UCSD-AML1 (cell line): ENCODE measurements at regions not wholly inside any gene's neighbourhood (a gene's known extent, or its start where the extent isn't known, plus 50 kb on each side); places are given as distances from the start of the nearest gene placed in this dataset.
A peak's percentile ranks its signal among the peaks of the same experiment; 100 is the strongest.
"Not testable (repeated sequence)": the region's sequence is repeated elsewhere in the genome, so short reads cannot be mapped to it uniquely, and the experiment has no call there.

ENCODE experiments used
- DNase-seq: peaks from one replicate; lab custom pipeline; 2025; ENCODE audit not compliant: unreplicated experiment; lab: John Stamatoyannopoulos, UW

DNA sequence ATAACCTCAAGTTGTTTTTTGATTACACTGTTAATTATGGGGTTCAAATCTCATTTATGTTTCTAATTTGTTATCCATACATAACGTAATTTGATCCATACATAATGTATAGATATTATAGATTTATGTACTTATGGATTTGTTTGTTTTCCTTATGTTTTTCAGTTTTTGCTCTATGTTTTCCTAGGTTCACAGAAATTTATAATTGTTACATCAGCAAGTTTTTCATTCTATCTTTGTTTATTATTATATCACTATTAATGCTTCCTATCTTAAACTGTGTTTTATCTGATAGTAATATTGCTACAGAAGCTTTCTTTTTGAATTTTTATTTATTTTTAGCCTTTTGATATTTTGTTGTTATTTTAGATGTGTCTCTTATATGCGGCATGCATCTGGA, 194.3 kb upstream of the SOX21 start:
- no peak for DNase-seq

DNA sequence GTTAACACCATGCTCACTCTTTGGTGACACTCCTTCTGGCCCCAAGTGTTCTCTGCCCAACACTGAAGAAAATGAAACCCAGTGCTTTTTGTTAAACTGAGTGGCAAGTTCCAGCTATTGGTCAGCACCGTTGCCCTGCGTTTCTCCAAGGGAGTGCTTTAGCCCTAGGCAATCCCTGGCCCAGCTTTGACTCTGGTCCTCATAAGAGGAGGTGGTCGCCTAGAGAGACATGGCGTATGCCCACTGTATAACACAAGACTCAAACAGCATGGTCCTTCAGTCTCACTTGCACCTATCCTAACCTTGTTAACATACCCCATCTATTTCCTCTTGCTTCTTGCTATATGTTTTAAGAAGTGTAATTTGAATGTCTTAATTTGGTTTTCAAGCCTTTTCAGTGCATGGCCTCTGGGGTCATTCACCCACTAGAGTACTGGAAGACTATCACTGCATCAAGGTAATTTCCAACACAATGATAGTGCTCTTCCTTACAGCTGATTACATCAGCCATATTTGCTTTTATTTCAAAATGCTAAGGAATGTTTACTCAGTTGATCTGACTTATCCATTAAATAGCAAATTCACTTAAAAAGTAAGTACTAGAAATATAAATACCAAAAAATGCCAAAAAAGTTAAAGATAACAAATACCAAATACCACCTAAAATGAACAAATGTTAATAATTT, 190.5 kb upstream of the SOX21 start:
- no peak for DNase-seq

DNA sequence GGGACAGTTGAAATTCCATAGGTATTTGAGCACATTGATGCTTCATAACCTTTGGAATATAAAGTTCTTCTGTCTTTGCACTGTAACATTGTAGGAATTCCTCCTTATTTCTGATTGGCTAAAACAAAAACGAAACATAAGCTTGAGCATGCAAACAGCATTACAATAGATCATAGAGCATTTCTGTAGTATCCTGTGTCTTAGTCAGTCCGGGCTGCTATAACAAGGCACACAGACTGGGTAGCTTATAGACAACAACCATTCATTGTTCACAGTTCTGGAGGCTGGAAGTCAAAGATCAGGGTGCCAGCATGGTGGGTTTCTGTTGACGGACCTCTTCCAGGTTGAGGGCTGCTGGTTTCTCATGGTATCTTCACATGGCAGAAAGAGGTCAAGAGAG, 188.7 kb upstream of the SOX21 start:
- no peak for DNase-seq

DNA sequence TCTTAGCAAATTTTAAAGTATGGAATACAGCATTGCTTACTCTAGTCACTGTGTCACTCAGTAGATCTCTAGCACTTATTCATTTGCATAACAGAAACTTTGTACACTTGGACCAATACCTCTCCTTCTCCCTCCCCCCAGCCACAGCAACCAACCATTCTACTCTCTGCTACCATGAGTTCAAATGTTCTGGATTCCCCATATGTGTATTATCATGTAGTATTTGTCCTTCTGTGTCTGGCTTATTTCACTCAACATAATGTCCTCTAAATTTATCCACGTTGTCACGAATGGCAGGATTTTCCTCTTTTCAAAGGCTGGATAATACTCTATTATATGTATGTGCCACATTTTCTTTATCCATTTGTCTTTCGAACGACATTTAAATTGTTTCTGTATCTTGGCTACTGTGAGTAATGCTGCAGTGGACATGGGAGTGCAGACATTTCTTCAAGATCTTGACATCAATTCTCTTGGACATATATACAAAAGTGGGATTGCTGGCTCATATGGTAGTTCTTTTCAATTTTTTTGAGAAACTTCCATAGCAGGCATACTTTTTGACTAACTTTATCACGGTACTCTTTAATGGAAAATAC, 184.5 kb upstream of the SOX21 start:
- DNase-seq, result no peak

DNA sequence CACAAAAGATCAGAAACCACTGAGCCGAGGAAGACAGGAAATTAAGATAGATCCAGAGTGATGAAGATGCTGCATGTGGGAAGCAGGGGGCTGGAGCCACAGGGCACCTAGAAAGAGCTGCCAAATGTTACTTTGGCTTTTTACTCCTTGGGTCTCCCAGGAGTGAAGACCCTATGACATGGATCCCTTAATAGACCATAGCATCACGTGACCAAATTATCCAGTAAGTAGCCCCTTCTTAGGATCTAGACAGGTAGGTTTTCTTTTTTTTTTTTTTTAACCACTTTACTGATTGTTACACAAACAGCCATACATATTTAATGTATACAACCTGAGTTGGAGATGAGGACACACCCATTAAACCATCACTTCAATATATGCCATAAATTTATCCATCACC, 183.9 kb upstream of the SOX21 start:
- no peak for DNase-seq

DNA sequence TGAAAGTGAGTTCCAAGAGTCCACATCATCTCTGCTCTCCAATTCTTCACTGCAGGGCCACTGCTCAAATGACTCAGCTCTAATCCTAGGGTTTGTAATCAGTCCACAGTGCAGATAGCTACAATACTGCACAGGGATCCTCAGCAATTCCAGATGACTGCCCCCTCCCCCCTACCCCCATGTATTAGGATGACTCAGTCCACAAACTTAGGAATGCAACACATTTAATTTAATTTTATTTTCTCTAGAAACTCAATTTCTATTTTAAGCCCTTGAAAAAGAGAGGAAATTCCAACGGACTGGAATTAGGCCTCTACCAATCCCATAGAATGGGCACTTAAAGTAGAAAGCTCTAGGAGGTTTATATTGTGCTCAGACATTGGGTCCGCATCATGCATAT, 173.8 kb upstream of the SOX21 start:
- no peak for DNase-seq

DNA sequence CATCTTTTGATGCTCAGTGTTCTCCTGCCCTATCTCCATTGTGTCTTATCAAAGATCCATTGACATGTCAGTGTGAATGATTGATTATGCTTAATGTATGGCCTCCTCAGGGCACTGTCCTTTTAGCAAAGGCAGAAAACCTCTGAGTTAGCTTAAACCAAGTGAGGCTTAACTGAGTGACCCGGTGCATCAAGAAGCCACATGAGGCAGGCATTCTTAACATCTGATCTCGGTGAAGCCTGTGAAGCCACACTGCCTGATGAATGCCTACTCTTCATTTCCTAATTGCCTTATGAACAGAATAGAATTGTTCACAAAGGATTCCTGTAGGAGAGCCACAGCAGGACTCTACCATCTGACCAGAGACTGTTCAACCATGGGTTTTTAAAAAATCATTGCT, 168.1 kb upstream of the SOX21 start:
- no peak for DNase-seq

DNA sequence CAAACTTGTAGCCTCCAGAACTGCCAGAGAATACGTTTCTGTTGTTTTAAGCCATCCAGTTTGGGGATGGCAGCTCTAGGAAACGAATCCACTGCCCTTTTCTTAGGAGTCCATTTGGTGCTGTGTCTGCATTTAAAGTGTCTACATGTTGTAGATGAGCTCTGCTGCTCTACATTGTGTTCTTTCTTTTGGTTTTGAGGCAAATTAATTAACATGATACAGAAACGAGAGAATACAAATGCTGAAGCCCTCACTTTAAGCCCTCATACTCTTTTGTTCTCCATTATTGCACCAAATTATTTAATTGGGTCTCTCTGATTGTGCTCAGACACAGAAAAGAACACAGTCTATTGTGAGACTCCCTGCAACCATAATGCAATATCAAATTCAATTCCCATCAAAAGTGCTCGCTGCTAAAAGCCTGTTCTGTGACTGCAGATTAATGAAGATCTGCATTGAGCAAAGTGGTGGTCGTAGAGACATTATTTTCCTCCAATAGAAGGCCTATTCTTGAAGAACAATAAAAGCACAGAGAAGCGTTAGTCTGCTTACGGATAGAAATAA, 166.3 kb upstream of the SOX21 start:
- no peak for DNase-seq

DNA sequence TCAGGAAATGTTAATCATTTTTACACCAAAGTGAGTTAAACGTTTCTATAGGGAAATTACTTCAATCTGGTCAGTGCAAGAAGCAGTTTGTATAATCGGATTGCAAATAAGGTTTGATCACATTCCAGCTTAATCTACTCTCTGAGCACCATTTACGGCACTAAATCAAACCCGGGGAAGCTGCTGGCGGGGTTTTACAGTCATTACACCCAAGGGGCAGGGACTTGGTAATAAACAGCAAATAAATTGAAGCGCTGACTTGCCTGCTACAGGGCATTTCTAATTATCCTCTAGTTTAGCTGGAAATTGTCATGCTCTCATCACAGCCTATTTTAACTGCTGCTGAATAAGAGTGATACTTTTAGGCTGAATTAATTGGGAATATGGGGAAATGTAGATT, 152.1 kb upstream of the SOX21 start:
- DNase-seq, result no peak

DNA sequence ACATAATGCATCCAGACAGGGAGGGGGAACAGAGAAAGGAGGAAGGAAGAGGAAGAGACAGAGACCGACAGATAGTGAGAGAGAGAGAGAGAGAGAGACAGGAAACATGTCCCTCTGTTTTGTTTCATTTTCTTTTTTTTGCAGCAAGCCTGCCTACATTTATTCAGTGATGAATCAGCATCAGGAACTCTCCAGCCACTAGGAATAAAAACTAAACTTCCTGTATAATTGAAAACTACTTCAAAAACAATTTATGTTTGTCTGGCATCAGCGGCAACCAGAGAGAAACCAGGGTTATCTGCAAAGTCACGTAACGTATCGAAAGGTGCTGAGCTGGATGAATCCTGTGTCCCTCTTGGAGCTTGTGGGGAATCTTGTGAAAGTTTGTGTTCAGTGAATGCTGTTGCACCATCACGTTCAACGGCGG, 148.6 kb upstream of the SOX21 start:
- no peak for DNase-seq

DNA sequence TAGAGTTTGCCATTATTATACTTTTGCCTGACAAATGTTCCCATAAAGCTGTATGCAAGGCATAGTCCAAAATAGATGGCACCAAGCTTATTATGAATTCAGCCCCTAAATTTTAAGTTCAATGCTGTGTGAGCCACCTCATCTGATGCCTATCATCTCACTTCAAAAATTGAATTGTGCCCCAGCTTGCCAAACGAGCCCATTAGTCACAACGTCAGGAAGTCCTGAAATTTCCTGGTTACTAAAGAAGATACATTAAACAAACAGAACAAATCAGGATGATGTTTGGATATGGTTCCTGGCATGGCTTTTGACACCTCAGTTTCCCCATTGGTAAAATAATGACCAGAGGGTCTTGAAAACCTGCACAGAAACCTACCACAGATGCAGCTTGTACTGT, 147.5 kb upstream of the SOX21 start:
- DNase-seq, result no peak

DNA sequence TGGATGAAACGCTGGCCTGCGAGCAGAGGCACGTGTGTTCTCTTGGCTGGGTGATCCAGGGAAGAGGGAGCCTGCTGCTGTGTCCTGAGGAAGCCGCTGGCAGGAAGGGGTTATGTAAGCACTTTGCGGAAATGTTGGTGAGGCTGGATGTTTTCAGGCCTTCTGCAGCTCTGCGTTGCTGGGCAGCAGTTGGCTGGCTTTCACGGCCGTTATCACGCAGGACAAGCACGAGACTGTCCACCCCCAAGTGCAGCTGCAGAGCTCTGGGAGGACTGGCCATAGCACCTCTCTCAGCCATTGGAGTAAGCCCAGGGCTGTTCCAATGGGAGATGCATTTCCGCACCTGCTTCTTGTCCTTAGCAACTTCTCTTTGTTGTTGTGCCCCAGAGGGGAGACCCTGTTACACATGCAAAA, 146.9 kb upstream of the SOX21 start:
- peak; percentile 31 for DNase-seq

DNA sequence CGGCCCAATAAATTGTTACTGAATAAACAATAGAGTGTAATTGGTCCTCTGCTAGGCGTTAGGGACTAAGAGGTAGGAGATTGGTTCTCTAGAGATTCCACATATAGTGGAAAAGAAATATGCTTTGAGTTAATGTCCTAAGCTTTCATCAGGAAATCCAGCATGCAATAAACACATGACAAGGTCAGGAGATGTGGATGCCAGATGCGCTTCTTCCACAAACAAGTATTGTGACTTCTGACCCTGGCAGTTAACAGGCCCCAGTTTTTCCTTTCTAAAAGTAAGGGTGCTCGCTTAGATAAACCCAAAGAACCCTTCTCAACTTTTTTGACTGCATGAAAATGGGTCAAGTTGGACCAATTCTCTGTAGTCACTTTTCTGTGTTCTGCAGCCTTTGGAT, 146.5 kb upstream of the SOX21 start:
- no peak for DNase-seq

DNA sequence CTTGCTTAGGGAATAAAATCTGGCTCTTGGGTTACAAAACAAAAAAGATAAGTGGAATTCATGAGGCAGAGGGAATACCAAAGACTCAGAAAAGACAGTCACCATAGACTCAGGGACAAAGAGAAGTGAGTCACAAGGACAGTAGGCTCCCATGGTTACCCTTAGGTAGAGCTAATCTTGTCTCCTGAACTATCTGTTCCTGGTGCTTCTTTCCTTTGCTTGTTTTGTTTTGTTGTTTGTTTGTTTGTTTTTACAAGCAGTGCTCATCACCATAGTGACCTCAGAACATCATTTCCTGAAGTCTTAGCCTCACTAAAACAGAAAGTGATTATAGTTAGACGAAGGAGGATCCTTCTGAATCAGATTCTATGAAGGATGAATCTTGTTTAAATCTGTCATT, 142.3 kb upstream of the SOX21 start:
- DNase-seq, result no peak

DNA sequence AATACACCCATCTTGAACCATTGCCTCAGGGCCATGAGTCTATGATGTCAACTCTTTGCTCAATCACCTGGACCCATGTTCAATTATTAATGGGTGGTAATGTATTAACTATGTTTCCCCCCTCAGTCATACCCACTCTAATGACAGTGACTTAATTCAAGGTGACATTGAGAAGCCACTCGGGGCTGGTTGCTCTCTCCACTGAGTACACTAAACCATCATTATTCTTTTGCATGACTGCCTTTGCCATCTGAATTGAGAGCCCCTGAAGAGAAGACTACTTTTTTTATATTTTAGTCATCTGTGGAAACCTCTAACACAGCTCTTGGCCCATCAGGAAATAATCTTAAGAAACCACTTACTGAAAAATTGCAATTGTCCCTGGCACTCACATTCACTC, 139.2 kb upstream of the SOX21 start:
- DNase-seq, result no peak

DNA sequence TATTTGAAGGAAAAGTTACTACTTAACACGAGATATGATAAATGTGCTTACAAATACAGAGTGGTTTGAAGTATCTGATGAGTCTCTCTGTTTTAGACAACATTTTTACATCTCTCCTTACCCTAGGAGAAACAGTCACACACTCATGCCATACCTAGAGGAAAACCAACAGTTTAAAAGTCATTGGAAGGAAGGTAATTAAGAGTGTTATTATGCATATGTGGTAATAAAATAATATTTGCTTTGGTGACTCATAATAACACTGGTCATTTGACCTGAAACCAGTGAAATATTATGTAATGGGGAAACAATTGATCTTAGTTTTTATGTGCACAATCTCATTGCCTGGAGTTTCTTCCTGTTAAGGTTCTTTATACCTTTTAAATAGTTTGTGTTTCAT, 136.9 kb upstream of the SOX21 start:
- DNase-seq, result no peak

DNA sequence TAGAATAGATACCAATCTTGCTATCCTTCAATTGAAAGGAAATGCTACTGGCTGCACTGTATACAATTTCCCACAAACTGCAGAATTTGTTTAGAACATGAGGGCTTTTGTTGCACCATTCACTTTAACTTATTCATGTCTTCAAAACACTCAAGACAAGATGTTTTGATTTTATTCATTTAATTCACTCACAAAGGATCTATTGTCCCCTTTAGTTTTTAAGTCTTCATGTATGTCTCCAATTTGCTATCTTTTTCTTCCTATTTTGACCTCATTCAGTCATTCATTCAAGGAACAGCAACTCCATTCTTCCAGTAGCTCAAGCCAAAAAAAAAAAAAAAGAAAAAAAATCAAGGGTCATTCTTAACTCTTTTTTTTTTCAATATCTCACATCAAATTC, 130.6 kb upstream of the SOX21 start:
- no peak for DNase-seq

DNA sequence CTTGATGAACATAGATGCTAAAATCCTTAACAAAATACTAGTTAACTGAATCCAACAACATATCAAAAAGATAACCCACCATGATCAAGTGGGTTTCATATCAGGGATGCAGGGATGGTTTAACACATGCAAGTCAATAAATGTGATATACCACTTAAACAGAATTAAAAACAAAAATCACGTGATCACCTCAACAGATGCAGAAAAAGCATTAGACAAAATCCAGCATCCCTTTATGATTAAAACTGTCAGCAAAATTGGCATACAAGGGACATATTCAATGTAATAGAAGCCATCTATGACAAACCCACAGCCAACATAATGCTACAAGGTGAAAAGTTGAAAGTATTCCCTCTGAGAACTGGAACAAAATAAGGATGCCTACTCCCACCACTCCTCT, 124.7 kb upstream of the SOX21 start:
- not testable (repeated sequence) for DNase-seq

DNA sequence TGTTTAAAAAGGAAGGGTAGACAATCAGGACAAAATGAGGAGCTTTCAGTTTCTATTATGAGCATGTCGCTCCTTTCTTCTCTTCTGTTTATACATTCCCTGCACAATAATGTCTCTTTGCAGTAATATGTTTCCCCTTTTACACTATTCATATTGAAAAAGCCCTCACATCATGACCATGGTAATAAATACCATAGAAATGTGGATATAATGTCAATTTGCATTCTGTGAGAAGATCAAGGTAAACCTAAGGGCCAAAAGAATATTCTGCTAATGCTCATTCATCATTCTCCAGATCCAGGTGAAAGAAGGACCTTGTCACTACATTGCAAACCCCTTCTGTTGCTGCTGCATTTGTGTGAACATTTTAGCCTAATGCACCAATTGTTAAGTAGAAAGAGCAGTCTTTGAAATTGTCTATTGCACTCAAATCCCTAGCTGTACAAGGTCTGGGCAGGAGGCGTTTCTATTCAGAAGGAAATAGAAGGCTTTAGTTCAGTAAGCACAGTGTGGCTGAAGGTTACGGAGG, 117.6 kb upstream of the SOX21 start:
- DNase-seq, result no peak

DNA sequence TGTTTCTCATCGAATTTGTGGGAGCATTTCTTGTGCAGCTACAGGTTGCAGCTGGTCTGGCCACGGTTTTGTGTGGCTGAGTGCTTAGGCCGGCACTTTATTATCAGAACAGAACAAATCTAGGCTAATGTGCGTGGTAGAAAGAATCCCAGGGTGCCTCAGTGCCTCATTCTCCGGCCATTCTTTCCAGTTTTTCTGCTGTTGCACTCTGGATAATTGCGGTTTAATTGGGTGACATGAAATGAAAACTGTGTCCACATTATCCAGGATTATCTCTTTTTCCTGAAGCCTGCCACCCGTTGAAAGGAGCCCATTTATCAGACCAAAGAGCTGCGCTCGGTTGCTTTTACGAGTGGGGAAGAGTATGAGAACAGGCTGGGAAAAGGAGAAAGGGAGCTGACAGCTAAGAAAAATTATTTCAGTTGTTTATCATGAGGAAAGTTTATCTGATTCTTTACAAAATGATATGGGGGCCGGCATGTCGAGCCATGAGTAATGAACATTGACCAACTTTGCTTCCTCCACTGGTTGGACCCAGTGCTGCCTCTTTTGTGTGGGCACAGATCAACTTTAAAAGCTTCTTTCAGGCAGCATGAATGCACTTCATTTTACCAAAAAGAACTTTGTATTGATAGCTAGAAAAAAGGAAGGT, 117.0 kb upstream of the SOX21 start:
- no peak for DNase-seq

DNA sequence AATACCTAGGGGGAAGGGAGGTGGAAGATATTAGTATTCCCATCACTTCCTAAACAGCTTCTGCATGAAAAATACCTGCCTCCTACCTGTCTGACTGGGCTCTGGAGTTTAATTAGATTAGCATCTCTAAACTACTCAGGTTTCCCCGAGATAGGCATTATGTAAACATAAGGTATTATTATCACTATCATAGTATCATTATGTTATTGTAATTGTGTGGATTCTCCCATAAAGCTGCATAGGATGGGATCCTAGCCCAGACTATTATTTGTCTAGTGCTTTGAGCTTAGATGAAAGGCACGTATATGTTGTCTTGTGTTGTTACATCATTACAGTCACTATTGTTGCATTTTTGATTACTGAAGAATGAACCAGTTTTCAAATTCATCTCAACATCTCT, 115.2 kb upstream of the SOX21 start:
- no peak for DNase-seq

DNA sequence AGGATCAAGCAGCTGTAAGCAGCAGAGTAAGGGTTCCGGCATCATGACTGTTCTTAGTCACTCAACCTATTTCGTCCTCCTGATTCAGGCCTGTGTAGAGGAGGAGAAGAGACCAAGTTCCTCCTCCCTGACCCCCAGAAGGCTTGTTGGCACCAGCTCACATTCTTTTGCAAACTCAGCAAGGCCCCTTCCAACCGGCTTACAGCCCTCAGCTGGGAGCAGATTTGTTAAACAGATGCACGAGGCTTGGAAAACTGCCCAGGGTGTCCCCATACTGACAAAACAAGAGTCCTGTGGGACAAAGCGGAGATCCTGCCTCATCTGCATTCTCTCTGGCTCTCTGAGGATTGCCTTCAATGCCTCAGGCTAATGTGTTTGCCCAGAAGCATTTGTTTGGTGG, 113.2 kb upstream of the SOX21 start:
- no peak for DNase-seq
